ENCODE measurements at regions not wholly inside any gene's neighbourhood (a gene's known extent, or its start where the extent isn't known, plus 50 kb on each side); places are given as distances from the start of the nearest gene placed in this dataset.

- in situ Hi-C loops (cut with HindIII; ENCODE audit: low pct_unique_long_range_greater_than_20kb, low sequenced_read_pairs), result no loop called here
- peak; percentile 97 for ATAC-seq
- Histone ChIP-seq H3K27me3 (ENCODE audit: control insufficient read depth, insufficient read depth, low read length) (no peaks in the 10 kb centered on the region), H3K9me3 (ENCODE audit: control insufficient read depth, insufficient read depth, low read depth, low read length) (no peaks in the 10 kb centered on the region), H3K27ac (ENCODE audit: low read length) (no peak overlapping the region), H3K4me3 (ENCODE audit: low read depth in 2 of 2, low read length in 2 of 2) (no peak overlapping the region), H3K36me3 (ENCODE audit: control insufficient read depth, insufficient read depth, low read length) (no peaks in the 10 kb centered on the region), H3K4me1 (ENCODE audit: control insufficient read depth, insufficient read depth, low read length) (no peaks in the 10 kb centered on the region)
- TF ChIP-seq POLR2AphosphoS5 (IDR thresholded peaks at IDR 0.05; ENCODE audit: low read depth, low read length), result no peak
- ChIA-PET CTCF (no interaction called here), POLR2A (no interaction called here)
- BruUV-seq (replicated peaks), result no TSS peak
- DNase-seq (ENCODE audit: low read depth, low spot score), result peak; percentile 88
- intact Hi-C loops (cut with micrococcal nuclease; ENCODE audit: unreplicated experiment), result no loop called here
These were observed 104.7 kb upstream of the CARD18 start for GRCh38 chr11:105244160-105244825.

GRCh38 chr11:105241136-105241535, 101.6 kb upstream of the CARD18 start:
- intact Hi-C loops (cut with micrococcal nuclease; ENCODE audit: unreplicated experiment) (no loop called here), in situ Hi-C loops (cut with HindIII; ENCODE audit: low pct_unique_long_range_greater_than_20kb, low sequenced_read_pairs) (no loop called here)
- Histone ChIP-seq H3K4me3 (ENCODE audit: low read depth in 2 of 2, low read length in 2 of 2) (no peak overlapping the region), H3K4me1 (ENCODE audit: control insufficient read depth, insufficient read depth, low read length) (no peaks in the 10 kb centered on the region), H3K36me3 (ENCODE audit: control insufficient read depth, insufficient read depth, low read length) (no peaks in the 10 kb centered on the region), H3K27ac (ENCODE audit: low read length) (no peak overlapping the region), H3K27me3 (ENCODE audit: control insufficient read depth, insufficient read depth, low read length) (no peaks in the 10 kb centered on the region), H3K9me3 (ENCODE audit: control insufficient read depth, insufficient read depth, low read depth, low read length) (no peaks in the 10 kb centered on the region)
- DNase-seq (ENCODE audit: low read depth, low spot score) (no peak), ATAC-seq (no peak)
- CTCF ChIA-PET, result no interaction called here
- BruUV-seq (replicated peaks), result no TSS peak
- TF ChIP-seq POLR2AphosphoS5 (IDR thresholded peaks at IDR 0.05; ENCODE audit: low read depth, low read length) (no peak), SIN3A (IDR thresholded peaks at IDR 0.05; ENCODE audit: borderline replicate concordance, insufficient read depth, low read depth, low read length) (no peak), REST (IDR thresholded peaks at IDR 0.05; ENCODE audit: insufficient read depth in 1 of 2, low read depth in 2 of 2, low read length in 1 of 2) (no peak), CTCF (IDR thresholded peaks at IDR 0.05) (no peak), TCF7L2 (IDR thresholded peaks at IDR 0.05; ENCODE audit: low read depth, low read length) (no peak)
- POLR2A ChIA-PET, result no interaction called here

GRCh38 chr11:105236664-105237063, 97.1 kb upstream of the CARD18 start:
- no peak for ATAC-seq
- Histone ChIP-seq H3K36me3 (ENCODE audit: control insufficient read depth, insufficient read depth, low read length) (no peaks in the 10 kb centered on the region), H3K27me3 (ENCODE audit: control insufficient read depth, insufficient read depth, low read length) (no peaks in the 10 kb centered on the region), H3K27ac (ENCODE audit: low read length) (no peak overlapping the region), H3K9me3 (ENCODE audit: control insufficient read depth, insufficient read depth, low read depth, low read length) (no peaks in the 10 kb centered on the region), H3K4me3 (ENCODE audit: low read depth in 2 of 2, low read length in 2 of 2) (no peak overlapping the region), H3K4me1 (ENCODE audit: control insufficient read depth, insufficient read depth, low read length) (no peaks in the 10 kb centered on the region)
- no peak for DNase-seq (ENCODE audit: low read depth, low spot score)
- ChIA-PET POLR2A (no interaction called here), CTCF (no interaction called here)
- BruUV-seq (replicated peaks), result no TSS peak
- intact Hi-C loops (cut with micrococcal nuclease; ENCODE audit: unreplicated experiment), result no loop called here
- no peak for TF ChIP-seq REST (IDR thresholded peaks at IDR 0.05; ENCODE audit: insufficient read depth in 1 of 2, low read depth in 2 of 2, low read length in 1 of 2)
- no peak for TF ChIP-seq TCF7L2 (IDR thresholded peaks at IDR 0.05; ENCODE audit: low read depth, low read length)
- no peak for TF ChIP-seq CTCF (IDR thresholded peaks at IDR 0.05)
- no peak for TF ChIP-seq POLR2AphosphoS5 (IDR thresholded peaks at IDR 0.05; ENCODE audit: low read depth, low read length)
- TF ChIP-seq SIN3A (IDR thresholded peaks at IDR 0.05; ENCODE audit: borderline replicate concordance, insufficient read depth, low read depth, low read length), result no peak
- in situ Hi-C loops (cut with HindIII; ENCODE audit: low pct_unique_long_range_greater_than_20kb, low sequenced_read_pairs), result no loop called here
